ENCODE measurements at regions not wholly inside any gene's neighbourhood (a gene's known extent, or its start where the extent isn't known, plus 50 kb on each side); places are given as distances from the start of the nearest gene placed in this dataset.

- H3K27ac ChIP-seq = no peak overlapping the region
- TF ChIP-seq, protein P1, sequence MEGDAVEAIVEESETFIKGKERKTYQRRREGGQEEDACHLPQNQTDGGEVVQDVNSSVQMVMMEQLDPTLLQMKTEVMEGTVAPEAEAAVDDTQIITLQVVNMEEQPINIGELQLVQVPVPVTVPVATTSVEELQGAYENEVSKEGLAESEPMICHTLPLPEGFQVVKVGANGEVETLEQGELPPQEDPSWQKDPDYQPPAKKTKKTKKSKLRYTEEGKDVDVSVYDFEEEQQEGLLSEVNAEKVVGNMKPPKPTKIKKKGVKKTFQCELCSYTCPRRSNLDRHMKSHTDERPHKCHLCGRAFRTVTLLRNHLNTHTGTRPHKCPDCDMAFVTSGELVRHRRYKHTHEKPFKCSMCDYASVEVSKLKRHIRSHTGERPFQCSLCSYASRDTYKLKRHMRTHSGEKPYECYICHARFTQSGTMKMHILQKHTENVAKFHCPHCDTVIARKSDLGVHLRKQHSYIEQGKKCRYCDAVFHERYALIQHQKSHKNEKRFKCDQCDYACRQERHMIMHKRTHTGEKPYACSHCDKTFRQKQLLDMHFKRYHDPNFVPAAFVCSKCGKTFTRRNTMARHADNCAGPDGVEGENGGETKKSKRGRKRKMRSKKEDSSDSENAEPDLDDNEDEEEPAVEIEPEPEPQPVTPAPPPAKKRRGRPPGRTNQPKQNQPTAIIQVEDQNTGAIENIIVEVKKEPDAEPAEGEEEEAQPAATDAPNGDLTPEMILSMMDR (conservative IDR thresholded peaks at IDR 0.05; ENCODE audit: low read depth) = no peak
- CTCF ChIA-PET = no interaction called here
- POLR2A ChIA-PET (ENCODE audit: low non-redundant PET) = no interaction called here
- no peak for DNase-seq (ENCODE audit: low spot score)
Measured at GRCh38 chr22:22035203-22035602, 52.6 kb upstream of the TOP3B start.

GRCh38 chr22:22034469-22035132 lies 52.0 kb upstream of the TOP3B start:
- TF ChIP-seq, protein P1 (conservative IDR thresholded peaks at IDR 0.05; ENCODE audit: low read depth) = no peak
- DNase-seq (ENCODE audit: low spot score) = no peak
- H3K27ac ChIP-seq = no peak overlapping the region
- CTCF ChIA-PET = interaction anchor here (0.6 to 0.8 kb wide), 2 partner anchors 62 to 705 kb away, joined by 3 read pairs; no protein-coding TSS in a partner anchor
- POLR2A ChIA-PET (ENCODE audit: low non-redundant PET) = no interaction called here

GRCh38 chr22:22033803-22034468 lies 51.3 kb upstream of the TOP3B start:
- TF ChIP-seq, protein P1 (conservative IDR thresholded peaks at IDR 0.05; ENCODE audit: low read depth) = no peak
- no peak overlapping the region for H3K27ac ChIP-seq
- DNase-seq (ENCODE audit: low spot score) = no peak
- CTCF ChIA-PET = interaction anchor here (0.6 to 0.8 kb wide), 2 partner anchors 61 to 706 kb away, joined by 3 read pairs; no protein-coding TSS in a partner anchor
- POLR2A ChIA-PET (ENCODE audit: low non-redundant PET) = no interaction called here

- ChIA-PET POLR2A (ENCODE audit: low non-redundant PET) (no interaction called here), CTCF (no interaction called here)
- no peak overlapping the region for H3K27ac ChIP-seq
- DNase-seq (ENCODE audit: low spot score) = no peak
- TF ChIP-seq, protein P1 (conservative IDR thresholded peaks at IDR 0.05; ENCODE audit: low read depth) = no peak
Measured at GRCh38 chr22:22032906-22033802, 50.6 kb upstream of the TOP3B start.

DNA sequence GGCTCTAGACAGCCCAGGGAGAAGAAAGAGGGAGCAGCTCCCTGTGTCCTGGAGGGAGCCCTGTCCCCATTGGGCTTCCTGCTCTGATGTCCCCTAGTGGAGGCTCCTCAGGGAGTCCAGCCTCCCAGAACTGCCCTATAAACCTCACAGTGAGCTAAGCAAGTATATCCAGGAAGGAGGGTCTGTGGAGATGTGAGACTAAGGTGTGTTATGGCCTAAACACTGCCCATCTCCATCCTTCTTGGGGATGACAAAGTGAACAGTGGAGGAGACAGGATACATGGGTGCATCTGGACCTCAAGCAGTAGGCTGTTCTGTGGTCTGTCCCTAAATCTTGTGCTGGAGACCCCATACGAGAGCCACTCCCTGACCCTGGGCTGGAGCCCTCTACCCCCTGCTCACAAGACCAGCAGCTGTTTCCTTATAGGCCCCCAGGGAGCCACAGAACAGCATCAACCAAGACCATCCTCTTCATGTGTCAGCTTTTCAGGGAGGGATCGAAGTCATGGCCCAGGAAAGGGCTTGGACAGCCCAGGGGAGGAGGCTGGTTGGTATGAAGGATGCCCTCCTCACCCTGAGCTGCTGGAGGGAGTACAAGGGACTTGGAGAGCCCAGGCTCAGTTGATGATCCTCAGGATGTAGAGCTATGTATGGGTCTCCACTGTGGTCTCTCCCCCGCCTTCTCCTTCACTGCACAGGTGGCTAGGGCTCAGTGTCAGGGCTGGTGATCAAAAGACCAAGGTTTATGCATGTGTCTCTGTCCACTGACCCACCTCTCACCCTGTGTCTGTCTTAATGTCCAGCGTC lies 49.7 kb upstream of the TOP3B start:
- CTCF ChIA-PET = no interaction called here
- no peak for DNase-seq (ENCODE audit: low spot score)
- TF ChIP-seq, protein P1 (conservative IDR thresholded peaks at IDR 0.05; ENCODE audit: low read depth) = no peak
- H3K27ac ChIP-seq = no peak overlapping the region
- POLR2A ChIA-PET (ENCODE audit: low non-redundant PET) = no interaction called here
